ENCODE measurements at regions not wholly inside any gene's neighbourhood (a gene's known extent, or its start where the extent isn't known, plus 50 kb on each side); places are given as distances from the start of the nearest gene placed in this dataset.

GRCh38 chr15:95432878-95433405 lies 897.6 kb upstream of the NR2F2 start:
- no peak overlapping the region for H3K4me3 ChIP-seq (ENCODE audit: low read depth, low read length)
- TF ChIP-seq CTCF (IDR thresholded peaks at IDR 0.05; ENCODE audit: low read depth, low read length), result no peak

- no peak overlapping the region for H3K4me3 ChIP-seq (ENCODE audit: low read depth, low read length)
- TF ChIP-seq CTCF (IDR thresholded peaks at IDR 0.05; ENCODE audit: low read depth, low read length), result no peak
Measured at GRCh38 chr15:95439922-95440376, 890.6 kb upstream of the NR2F2 start.

- TF ChIP-seq CTCF (IDR thresholded peaks at IDR 0.05; ENCODE audit: low read depth, low read length), result no peak
- no peak overlapping the region for H3K4me3 ChIP-seq (ENCODE audit: low read depth, low read length)
Measured at GRCh38 chr15:95440712-95441111, 889.8 kb upstream of the NR2F2 start.

- no peak overlapping the region for H3K4me3 ChIP-seq (ENCODE audit: low read depth, low read length)
- TF ChIP-seq CTCF (IDR thresholded peaks at IDR 0.05; ENCODE audit: low read depth, low read length), result no peak
Measured at GRCh38 chr15:95442107-95442719, 888.3 kb upstream of the NR2F2 start.

- H3K4me3 ChIP-seq (ENCODE audit: low read depth, low read length), result no peak overlapping the region
- TF ChIP-seq CTCF (IDR thresholded peaks at IDR 0.05; ENCODE audit: low read depth, low read length), result no peak
Measured at GRCh38 chr15:95444860-95445259, 885.6 kb upstream of the NR2F2 start.

- no peak for TF ChIP-seq CTCF (IDR thresholded peaks at IDR 0.05; ENCODE audit: low read depth, low read length)
- H3K4me3 ChIP-seq (ENCODE audit: low read depth, low read length), result no peak overlapping the region
Measured at GRCh38 chr15:95446854-95447253, 883.6 kb upstream of the NR2F2 start.

- TF ChIP-seq CTCF (IDR thresholded peaks at IDR 0.05; ENCODE audit: low read depth, low read length), result no peak
- H3K4me3 ChIP-seq (ENCODE audit: low read depth, low read length), result no peak overlapping the region
Measured at GRCh38 chr15:95447486-95447885, 883.0 kb upstream of the NR2F2 start.
